Activated CD4-positive, CD25-positive, alpha-beta regulatory T cell treated with anti-CD3 and anti-CD28 coated beads, Interleukin-2, amount 50 U/mL, for 24 hours (primary cell): ENCODE measurements at regions not wholly inside any gene's neighbourhood (a gene's known extent, or its start where the extent isn't known, plus 50 kb on each side); places are given as distances from the start of the nearest gene placed in this dataset.

Experiments
- ATAC-seq, 2 donors: fragments of 150-1000 bp; cut with Tn5 transposase; one replicate each; pipeline ENCODE4 v1.10.0; 2021; ENCODE audit warnings: mild to moderate bottlenecking in 1 of 2, moderate library complexity in 1 of 2

GRCh38 chr12:126139355-126139754 lies 1074.1 kb downstream of the AACS start:
- ATAC-seq: no peak

DNA sequence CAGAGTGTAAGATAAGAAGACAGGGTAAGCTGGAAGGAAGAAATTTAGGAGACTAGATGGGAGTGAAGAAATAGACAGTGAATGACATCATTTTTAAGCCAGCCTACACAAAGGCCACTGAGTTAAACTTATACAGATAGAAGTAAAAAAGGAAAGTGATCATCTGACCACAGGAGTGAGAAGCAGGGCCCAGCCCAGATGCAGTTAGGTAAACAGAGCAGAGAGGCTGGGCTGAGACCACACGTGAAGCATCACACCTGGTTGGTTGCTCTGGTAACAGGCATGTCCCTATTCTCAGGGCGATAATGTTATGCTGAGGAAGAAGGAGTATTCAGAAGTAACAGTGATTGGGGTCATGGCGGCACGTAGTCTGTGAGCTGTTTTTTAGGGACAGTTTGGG lies 1079.4 kb downstream of the AACS start:
- ATAC-seq: no peak

DNA sequence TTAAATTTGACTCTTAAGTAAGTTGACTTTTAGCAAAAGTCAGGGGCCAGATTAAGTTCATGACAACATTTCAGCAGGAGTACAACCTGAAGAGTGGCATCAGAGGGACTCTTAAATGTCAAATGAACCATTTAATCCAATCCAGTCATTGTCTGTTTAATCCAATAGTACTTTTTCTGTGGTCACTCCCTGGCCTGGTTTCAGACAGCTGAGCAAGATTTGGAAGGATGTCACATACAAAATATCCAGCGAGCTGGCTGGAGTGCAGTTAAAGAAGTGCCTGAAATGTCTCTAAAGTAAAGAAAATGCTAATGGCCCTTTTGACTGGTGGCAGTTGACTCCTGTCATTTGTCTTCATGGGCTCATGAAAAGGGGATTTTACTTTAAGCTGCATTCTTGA lies 1082.1 kb downstream of the AACS start:
- no peak for ATAC-seq

GRCh38 chr12:126156806-126157574 lies 1091.8 kb downstream of the AACS start:
- no peak for ATAC-seq

- ATAC-seq: no peak
Measured at GRCh38 chr12:126157575-126157966, 1092.3 kb downstream of the AACS start.

DNA sequence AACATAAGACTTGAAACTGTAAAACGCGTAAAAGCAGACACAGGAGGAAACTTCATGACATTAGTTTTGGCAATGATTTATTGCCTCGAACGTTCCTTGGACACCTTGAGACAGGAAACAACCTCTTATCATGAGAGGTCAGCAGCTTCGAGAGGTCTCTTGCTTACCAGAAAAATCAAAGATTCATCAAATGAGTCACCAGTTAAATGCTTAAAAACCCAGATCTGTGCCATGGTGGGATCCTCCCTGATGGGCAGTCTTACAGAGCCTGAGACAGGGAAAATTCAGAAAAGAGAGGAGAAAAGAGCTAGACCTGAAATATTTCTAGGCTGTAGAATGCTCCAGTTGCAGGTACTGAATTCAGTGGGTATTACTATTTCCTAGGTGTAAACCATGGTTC lies 1093.9 kb downstream of the AACS start:
- no peak for ATAC-seq

- ATAC-seq: no peak
Measured at GRCh38 chr12:126160912-126161311, 1095.7 kb downstream of the AACS start.

DNA sequence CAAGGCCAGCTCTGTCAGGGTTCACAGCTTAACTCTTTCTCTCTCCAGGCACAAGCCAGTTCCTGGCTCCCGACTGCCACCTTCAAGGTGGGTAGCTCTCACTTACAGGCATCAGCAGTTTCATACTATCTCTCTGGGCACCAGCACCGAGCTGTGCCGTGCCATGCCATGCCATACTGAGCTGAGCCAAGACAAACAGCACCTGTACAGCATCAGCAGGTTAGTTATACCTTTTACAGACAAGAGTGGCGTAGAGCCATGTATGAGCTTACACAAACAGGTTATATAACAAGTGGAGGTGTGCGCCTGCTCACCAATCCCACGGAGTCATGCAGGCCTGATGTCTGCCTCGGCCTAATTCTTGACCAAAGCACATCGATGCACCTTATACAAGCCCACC lies 1098.7 kb downstream of the AACS start:
- ATAC-seq: no peak

- no peak for ATAC-seq
Measured at GRCh38 chr12:126171937-126172559, 1106.8 kb downstream of the AACS start.

- no peak for ATAC-seq
Measured at GRCh38 chr12:126182619-126183236, 1117.5 kb downstream of the AACS start.

- no peak for ATAC-seq
Measured at GRCh38 chr12:126185025-126185424, 1119.8 kb downstream of the AACS start.

- no peak for ATAC-seq
Measured at GRCh38 chr12:126189856-126190255, 1124.6 kb downstream of the AACS start.

GRCh38 chr12:126191031-126191891 lies 1126.0 kb downstream of the AACS start:
- ATAC-seq: no peak

DNA sequence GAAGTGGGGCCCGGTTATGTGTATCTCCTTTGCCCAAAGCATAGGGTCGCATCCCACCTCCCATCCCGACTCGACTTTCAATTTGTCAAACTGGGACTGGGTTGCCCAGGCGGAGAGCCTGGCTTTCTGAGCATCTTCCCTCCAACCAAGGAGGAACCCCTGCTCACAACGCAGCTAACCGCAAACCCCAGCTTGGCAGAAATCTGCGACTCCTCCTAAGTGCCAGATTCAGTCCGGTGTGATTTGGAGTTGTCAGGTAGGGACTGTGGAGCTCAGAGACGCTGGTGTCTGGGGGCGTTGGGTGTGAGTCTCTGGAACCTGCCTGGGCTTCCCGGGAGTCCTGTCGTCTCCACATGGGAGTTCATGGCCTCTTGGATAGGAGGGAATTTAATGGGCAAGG lies 1126.7 kb downstream of the AACS start:
- ATAC-seq: no peak

- ATAC-seq: no peak
Measured at GRCh38 chr12:126193190-126193589, 1128.0 kb downstream of the AACS start.

- ATAC-seq: no peak
Measured at GRCh38 chr12:126196263-126196662, 1131.0 kb downstream of the AACS start.

DNA sequence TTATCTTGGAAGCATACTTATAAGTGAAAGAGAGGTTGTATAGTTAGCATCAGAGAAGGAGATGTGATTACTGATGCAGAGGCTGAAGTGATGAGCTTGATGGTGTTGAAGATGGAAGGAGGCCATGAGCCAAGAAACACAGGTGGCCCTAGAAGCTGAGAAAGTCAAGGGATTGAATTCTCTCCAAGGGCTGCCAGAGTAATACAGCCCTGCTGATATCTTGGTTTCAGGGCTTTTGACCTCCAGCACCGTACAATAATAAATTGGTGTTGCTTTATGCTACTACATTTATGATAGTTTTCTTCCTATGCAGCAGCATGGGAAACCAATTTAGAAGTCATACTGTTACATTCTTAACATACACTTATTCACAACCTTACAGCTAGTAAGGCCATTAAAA lies 1133.3 kb downstream of the AACS start:
- ATAC-seq: no peak

GRCh38 chr12:126198966-126199692 lies 1133.9 kb downstream of the AACS start:
- ATAC-seq: no peak

GRCh38 chr12:126201981-126202537 lies 1136.8 kb downstream of the AACS start:
- no peak for ATAC-seq

DNA sequence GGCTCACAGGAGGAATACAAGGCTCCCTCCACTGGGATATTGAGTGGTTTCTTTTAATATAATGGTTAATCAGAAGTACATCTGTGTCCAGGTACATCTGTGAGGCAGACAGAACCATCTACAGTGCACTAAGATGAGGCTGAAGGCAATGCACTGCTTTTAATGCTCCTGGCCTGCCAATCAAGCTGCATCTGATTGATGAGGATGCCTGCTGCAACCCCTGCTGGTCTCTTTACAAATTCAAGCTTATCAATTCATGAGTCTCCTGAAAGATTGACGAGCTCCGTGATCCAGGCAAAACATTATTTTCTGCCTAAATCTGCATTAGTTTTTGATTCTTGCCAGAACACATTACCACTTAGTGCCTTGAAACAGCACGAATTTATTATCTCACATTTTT lies 1139.1 kb downstream of the AACS start:
- ATAC-seq: no peak

DNA sequence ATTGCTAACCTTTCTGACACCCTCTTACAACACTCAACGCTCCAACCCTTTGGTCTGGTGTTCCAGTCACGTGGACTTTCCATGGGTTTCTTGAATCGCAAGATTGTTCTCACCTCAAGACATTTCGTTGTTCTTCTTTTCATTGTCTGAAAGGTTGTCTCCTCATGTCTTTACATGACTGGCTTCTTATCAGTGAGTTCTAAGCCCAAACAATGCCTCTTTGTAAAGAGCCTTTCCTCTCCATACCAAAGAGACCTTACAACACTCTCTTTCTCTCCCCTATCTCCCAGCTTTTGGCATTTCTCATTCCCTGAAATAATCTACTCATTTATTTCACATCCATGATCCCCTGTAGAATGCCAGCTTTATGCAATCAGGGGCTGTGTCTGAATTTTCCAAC lies 1144.8 kb downstream of the AACS start:
- no peak for ATAC-seq

DNA sequence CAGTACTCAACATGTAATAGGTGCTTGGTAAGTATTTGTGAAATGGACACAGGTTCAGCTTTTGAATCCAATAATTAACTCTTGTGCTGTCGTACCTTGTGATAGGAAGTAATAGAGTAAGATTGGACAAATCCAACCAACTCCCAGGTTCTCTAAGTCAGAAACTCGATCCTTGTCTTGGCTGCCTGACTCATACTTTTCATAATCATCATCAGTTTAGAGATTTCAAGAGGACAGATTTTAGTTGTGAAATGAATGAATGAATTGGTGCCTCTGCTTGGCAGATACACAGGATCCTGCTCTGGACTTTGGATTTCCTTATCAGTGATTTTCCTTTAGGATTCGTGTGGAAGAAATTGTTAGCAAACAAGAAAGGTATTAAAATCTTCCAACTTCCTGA lies 1145.2 kb downstream of the AACS start:
- ATAC-seq: no peak
